MCF 10A (cell line): ENCODE measurements at regions not wholly inside any gene's neighbourhood (a gene's known extent, or its start where the extent isn't known, plus 50 kb on each side); places are given as distances from the start of the nearest gene placed in this dataset.

Source experiments
- BruUV-seq: library from RNA; stranded (reverse); fragments of 400-500 nt; replicated peaks from 2 replicates; lab custom pipeline; 2021; lab: Mats Ljungman, UMichigan
- CTCF ChIA-PET: fragments of 300-600 bp; sonication (Branson Sonifier 250); formaldehyde crosslinking; extraction: SDS; loops from one replicate; lab custom pipeline; 2021; ENCODE audit warnings: antibody characterized with exemption, inconsistent platforms; lab: Yijun Ruan, JAX
- POLR2A ChIA-PET: fragments of 300-600, 350-650 bp; sonication (Branson Sonifier 250); formaldehyde crosslinking; extraction: SDS; loops from one replicate; lab custom pipeline; 2020; ENCODE audit warnings: antibody characterized with exemption, inconsistent platforms; lab: Yijun Ruan, JAX
- DNase-seq: peaks from one replicate; pipeline ENCODE4 v3.0.0-alpha.2; 2018; ENCODE audit not compliant: unreplicated experiment
- H3K27ac Mint-ChIP-seq: one replicate; pipeline ENCODE4 v1.8.0; 2022; ENCODE audit warnings: mild to moderate bottlenecking, low read depth, mixed read lengths; ENCODE audit not compliant: unreplicated experiment
- H3K27me3 Mint-ChIP-seq: one replicate; pipeline ENCODE4 v1.8.0; 2022; ENCODE audit warnings: mixed read lengths; ENCODE audit not compliant: insufficient read depth, unreplicated experiment
- H3K36me3 Mint-ChIP-seq: one replicate; pipeline ENCODE4 v1.8.0; 2022; ENCODE audit warnings: mild to moderate bottlenecking, moderate library complexity, mixed read lengths; ENCODE audit not compliant: insufficient read depth, unreplicated experiment
- H3K4me1 Mint-ChIP-seq: one replicate; pipeline ENCODE4 v1.8.0; 2022; ENCODE audit warnings: mixed read lengths; ENCODE audit not compliant: insufficient read depth, unreplicated experiment
- H3K4me3 Mint-ChIP-seq: one replicate; pipeline ENCODE4 v1.8.0; 2022; ENCODE audit warnings: mild to moderate bottlenecking, moderate library complexity, mixed read lengths; ENCODE audit not compliant: unreplicated experiment
- H3K9me3 Mint-ChIP-seq: one replicate; pipeline ENCODE4 v1.8.0; 2022; ENCODE audit warnings: mixed read lengths; ENCODE audit not compliant: unreplicated experiment
- intact Hi-C: fragments of 100-400 bp; cut with micrococcal nuclease; formaldehyde crosslinking; loops from 2 replicates; pipeline ENCODE4 v1.14.1; 2022
- TF ChIP-seq, protein P1 (sequence below): fragments of 200-600 bp; IDR thresholded peaks from one replicate; pipeline ENCODE4 v1.8.0; 2022; ENCODE audit warnings: antibody characterized with exemption, mild to moderate bottlenecking; ENCODE audit not compliant: unreplicated experiment

- intact Hi-C loops = no loop called here
- ChIA-PET CTCF (no interaction called here), POLR2A (no interaction called here)
- Mint-ChIP-seq H3K4me1 (peaks cover 5% of the 10 kb centered on the region), H3K9me3 (peaks cover 8% of the 10 kb centered on the region), H3K36me3 (no peaks in the 10 kb centered on the region), H3K27ac (no peak overlapping the region), H3K4me3 (no peak overlapping the region), H3K27me3 (no peaks in the 10 kb centered on the region)
- BruUV-seq = no TSS peak
- DNase-seq = no peak
- TF ChIP-seq, protein P1, sequence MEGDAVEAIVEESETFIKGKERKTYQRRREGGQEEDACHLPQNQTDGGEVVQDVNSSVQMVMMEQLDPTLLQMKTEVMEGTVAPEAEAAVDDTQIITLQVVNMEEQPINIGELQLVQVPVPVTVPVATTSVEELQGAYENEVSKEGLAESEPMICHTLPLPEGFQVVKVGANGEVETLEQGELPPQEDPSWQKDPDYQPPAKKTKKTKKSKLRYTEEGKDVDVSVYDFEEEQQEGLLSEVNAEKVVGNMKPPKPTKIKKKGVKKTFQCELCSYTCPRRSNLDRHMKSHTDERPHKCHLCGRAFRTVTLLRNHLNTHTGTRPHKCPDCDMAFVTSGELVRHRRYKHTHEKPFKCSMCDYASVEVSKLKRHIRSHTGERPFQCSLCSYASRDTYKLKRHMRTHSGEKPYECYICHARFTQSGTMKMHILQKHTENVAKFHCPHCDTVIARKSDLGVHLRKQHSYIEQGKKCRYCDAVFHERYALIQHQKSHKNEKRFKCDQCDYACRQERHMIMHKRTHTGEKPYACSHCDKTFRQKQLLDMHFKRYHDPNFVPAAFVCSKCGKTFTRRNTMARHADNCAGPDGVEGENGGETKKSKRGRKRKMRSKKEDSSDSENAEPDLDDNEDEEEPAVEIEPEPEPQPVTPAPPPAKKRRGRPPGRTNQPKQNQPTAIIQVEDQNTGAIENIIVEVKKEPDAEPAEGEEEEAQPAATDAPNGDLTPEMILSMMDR = no peak
Measured at GRCh38 chr4:96916711-96917110, 1076.8 kb downstream of the PDHA2 start.

DNA sequence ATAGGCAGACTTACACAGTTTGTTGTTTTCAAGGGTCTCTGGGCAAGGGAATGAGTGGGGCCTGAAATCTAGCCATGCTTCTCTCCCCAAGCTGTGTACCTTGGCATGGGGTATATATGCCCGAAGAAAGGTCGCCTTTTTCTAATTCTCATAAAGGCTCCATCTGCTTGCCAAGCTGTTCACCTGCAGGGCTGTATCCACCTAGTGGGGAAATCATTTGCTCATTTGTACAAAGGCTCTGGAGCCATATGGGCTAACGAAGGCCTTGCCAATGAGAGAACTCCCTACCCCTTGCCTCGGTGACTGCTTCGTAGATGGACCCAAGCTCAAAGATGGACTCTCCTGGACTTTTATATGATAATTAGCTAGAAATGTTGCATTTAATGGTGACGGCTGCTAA, 1097.0 kb downstream of the PDHA2 start:
- ChIA-PET POLR2A (no interaction called here), CTCF (no interaction called here)
- H3K4me3 Mint-ChIP-seq = no peak overlapping the region

GRCh38 chr4:96946552-96946951, 1106.7 kb downstream of the PDHA2 start:
- H3K27me3 Mint-ChIP-seq = no peaks in the 10 kb centered on the region
- intact Hi-C loops = no loop called here
- no peak overlapping the region for H3K27ac Mint-ChIP-seq
- ChIA-PET CTCF (no interaction called here), POLR2A (no interaction called here)
- BruUV-seq = no TSS peak
- H3K4me1 Mint-ChIP-seq = no peaks in the 10 kb centered on the region
- DNase-seq = no peak
- TF ChIP-seq, protein P1 = no peak
- H3K4me3 Mint-ChIP-seq = no peak overlapping the region
- no peaks in the 10 kb centered on the region for H3K36me3 Mint-ChIP-seq
- H3K9me3 Mint-ChIP-seq = no peaks in the 10 kb centered on the region

More for the DNA sequence above, 1097.0 kb downstream of the PDHA2 start:
- Mint-ChIP-seq H3K27me3 (no peaks in the 10 kb centered on the region), H3K36me3 (no peaks in the 10 kb centered on the region), H3K27ac (no peak overlapping the region), H3K4me1 (no peaks in the 10 kb centered on the region), H3K9me3 (no peaks in the 10 kb centered on the region)
- BruUV-seq = no TSS peak
- intact Hi-C loops = no loop called here
- TF ChIP-seq, protein P1 = no peak
- no peak for DNase-seq

DNA sequence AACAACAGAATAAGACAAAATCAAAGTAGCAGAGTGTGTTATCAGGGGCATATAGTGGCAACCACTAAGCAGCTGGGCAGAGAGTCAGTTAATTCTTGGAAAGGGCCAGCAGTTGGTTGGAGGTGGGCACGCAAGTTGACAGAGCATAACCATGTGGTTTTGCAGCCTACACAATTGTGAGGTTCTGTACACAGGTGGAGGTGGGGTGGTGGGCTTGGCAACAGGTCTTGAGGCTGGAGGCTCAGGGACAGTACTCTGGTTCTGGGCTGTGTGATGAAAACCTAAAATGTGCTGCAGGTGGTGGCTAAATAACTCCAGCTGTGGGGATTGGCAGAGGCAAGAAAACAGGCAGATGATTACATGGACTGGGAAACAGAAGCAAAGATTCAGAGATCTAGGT, 1112.7 kb downstream of the PDHA2 start:
- Mint-ChIP-seq H3K9me3 (no peaks in the 10 kb centered on the region), H3K4me1 (no peaks in the 10 kb centered on the region), H3K27me3 (no peaks in the 10 kb centered on the region), H3K36me3 (no peaks in the 10 kb centered on the region), H3K4me3 (no peak overlapping the region), H3K27ac (no peak overlapping the region)
- POLR2A ChIA-PET = no interaction called here
- DNase-seq = no peak
- BruUV-seq = no TSS peak
- intact Hi-C loops = no loop called here
- CTCF ChIA-PET = interaction anchor here (0.6 kb wide), 1 partner anchor 1021 kb away, joined by 3 read pairs; no protein-coding TSS in a partner anchor
- TF ChIP-seq, protein P1 = no peak
